NCI-H82 treated with DMSO at 0.1 percent for 48 hours (cell line): ENCODE measurements at regions not wholly inside any gene's neighbourhood (a gene's known extent, or its start where the extent isn't known, plus 50 kb on each side); places are given as distances from the start of the nearest gene placed in this dataset.

Experiments used
- DNase-seq: peaks from one replicate; lab custom pipeline; 2025; ENCODE audit not compliant: unreplicated experiment; lab: John Stamatoyannopoulos, UW

DNA sequence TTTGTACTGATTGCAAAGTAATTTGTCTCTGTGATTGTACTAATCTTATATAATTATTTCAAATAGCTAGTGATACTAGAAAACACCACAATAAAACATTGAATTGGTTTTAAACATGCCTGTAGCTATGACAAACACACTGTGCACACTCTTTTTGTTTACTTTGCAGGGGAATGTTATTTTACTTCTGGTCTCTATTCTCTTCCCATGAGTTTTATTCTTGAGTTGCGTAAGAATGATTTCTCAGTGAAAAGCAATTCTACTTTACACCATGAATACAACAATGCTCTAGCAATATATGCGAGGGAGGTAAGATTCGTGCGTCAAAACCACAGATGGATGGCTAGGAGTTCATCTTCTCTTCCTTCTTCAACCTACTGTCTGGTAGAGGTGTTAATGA is 68.4 kb upstream of the PHACTR1 start:
- no peak for DNase-seq

DNA sequence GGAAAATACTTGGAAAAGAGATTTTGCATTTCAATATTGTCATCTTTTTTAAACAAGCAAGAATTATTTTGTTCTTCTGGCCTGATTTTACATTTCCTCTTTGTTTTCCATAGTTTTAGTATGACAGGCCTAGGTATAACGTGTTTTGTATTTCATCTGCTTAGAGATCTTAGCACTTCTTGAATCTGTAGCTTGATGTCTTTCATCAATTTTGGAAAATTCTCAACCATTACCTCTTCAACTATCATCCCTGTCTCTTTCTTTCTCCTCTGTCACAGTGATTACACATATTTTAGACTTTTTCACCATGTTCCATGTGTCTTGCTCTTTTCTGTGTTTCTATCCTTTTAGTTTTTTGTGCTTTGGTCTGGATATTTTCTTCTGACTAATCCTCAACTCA is 67.2 kb upstream of the PHACTR1 start:
- DNase-seq, result no peak

DNA sequence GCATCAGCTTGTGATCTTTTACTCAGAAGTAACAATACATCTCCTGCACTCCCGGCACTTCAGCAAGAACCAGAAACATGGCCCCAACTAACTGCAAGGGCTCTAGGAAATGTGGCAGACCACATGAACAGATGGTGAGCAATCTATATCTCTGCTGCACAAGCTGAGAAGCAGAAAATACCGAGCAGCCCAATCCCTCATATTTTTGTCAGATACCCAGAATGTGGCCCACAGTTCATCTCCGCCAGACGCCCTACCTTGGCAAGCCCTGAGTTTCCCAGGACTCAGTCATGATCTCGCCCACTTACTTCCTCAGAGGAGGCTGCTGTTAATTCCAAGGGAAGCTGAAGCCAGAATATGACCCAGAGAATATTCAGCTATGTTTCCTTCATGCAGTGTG is 63.1 kb upstream of the PHACTR1 start:
- DNase-seq, result no peak

DNA sequence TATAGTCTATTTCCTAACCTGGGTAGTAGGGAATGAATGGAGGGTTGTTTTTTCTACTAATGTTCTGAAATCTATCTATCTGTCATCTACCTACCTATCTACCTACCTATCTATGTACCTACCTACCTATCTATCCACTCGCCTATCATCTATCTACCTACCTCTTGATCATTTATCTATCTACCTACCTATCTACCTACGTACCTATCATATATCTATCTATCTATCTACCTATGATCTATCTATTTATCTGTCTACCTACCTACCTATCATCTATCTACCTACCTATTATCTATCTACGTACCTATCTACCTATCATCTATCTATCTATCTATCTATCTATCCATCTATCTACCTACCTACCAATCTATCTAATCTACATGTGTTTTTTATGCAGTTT is 62.5 kb upstream of the PHACTR1 start:
- DNase-seq, result no peak

DNA sequence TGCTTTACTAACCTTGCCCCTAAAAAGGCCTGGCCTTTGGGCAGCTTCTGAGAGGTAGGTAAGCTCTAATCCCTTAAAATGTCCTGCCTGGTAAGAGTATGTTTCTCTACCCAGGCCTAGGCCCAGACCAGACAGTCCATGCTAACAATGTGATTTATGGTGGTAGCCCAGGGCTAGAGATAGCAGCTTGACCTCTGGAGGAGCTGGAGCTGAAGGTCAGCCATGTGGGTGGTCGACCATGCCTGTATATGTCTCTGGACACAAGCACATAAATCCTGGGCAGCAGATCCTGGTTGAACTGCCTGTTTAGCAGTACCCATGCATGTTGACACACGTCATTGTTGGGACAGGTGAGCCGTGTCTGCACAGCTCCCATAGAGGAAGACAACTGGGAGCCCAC is 62.1 kb upstream of the PHACTR1 start:
- no peak for DNase-seq

DNA sequence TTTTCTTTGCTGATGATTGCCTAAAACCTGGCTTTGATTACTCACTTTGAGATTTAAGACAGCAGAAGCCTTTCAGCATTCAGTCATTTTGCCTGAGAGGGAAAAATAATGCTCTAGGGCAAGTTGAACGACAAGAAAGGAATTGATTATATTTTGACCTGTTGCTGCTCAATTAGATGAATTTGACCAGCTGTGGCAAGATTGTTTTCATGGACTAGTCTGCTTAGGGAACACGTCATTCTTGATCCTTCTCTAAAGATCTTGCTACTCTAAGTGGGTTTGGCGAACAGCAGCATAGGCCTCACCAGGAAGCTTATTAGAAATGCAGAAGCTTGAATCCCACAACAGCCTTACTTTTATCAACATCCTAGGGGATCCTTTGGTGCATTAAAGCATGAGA is 59.7 kb upstream of the PHACTR1 start:
- no peak for DNase-seq

DNA sequence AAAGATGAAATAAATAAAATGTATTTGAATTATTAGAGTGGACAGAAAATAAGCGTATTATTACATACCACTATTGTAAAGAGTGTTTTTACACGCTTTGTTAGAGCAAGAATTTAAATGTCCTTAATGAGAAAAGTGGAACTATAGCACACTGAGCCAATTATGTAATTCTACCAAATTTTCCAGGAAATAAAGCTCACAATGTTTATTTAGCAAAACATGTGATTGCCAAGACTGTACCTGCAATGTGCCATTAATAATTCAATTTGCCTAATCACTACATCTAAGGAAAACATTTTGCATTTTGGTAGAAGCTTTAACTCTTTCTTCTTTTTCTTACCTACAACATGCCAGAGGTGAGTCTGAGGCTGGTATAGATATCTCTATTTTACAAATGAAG is 58.7 kb upstream of the PHACTR1 start:
- no peak for DNase-seq

DNA sequence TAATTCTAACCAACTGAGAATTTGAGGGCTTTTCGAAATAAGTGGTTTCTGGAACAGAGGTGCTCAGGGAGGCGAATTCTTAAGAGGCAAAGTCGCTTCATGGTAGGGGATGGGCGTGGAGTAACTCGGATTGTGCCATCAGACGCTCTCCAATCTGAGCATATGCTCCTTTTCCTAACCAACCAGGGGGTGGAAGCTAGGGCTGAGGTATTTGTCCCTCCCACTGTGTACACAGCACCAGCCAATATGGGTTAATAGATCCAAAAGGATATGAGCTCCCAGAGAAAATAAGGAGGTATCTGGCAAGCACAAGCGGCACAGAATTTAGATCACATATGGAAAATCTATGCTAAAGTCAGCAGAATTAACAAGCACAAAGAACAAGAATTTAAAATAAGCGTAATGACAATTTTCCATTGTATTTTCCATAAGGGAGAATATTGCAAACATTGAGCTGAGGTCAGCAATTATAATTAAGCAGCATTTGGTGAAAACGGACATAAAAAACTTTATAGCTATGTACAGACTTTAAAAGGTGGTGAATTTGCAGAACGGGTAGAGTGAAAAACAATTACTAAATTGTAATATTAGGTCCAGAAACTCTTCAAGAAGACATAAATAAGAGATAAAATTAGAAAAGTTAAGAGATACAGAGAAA is 55.0 kb upstream of the PHACTR1 start:
- DNase-seq, result no peak
